Activated naive CD8-positive, alpha-beta T cell treated with anti-CD3 and anti-CD28 coated beads, Interleukin-2, amount 50 U/mL, for 24 hours (primary cell): ENCODE measurements at regions not wholly inside any gene's neighbourhood (a gene's known extent, or its start where the extent isn't known, plus 50 kb on each side); places are given as distances from the start of the nearest gene placed in this dataset.
"Not testable (repeated sequence)": the region's sequence is repeated elsewhere in the genome, so short reads cannot be mapped to it uniquely, and the experiment has no call there.

Experiments
- ATAC-seq: fragments of 150-1000 bp; cut with Tn5 transposase; one replicate; pipeline ENCODE4 v1.10.0; 2021
- DNase-seq: peaks from one replicate; pipeline ENCODE4 v3.0.0; 2021
- H3K27ac Mint-ChIP-seq: one replicate; pipeline ENCODE4 v1.8.0; 2021; ENCODE audit warnings: mild to moderate bottlenecking, mixed read lengths
- H3K27me3 Mint-ChIP-seq: one replicate; pipeline ENCODE4 v1.8.0; 2021; ENCODE audit warnings: mixed read lengths
- H3K36me3 Mint-ChIP-seq: one replicate; pipeline ENCODE4 v1.8.0; 2021; ENCODE audit warnings: low read depth, mixed read lengths
- H3K4me1 Mint-ChIP-seq: one replicate; pipeline ENCODE4 v1.8.0; 2021; ENCODE audit warnings: mixed read lengths
- H3K4me3 Mint-ChIP-seq: one replicate; pipeline ENCODE4 v1.8.0; 2021; ENCODE audit warnings: mild to moderate bottlenecking, moderate library complexity, mixed read lengths
- H3K9me3 Mint-ChIP-seq: one replicate; pipeline ENCODE4 v1.8.0; 2021; ENCODE audit warnings: mixed read lengths

DNA sequence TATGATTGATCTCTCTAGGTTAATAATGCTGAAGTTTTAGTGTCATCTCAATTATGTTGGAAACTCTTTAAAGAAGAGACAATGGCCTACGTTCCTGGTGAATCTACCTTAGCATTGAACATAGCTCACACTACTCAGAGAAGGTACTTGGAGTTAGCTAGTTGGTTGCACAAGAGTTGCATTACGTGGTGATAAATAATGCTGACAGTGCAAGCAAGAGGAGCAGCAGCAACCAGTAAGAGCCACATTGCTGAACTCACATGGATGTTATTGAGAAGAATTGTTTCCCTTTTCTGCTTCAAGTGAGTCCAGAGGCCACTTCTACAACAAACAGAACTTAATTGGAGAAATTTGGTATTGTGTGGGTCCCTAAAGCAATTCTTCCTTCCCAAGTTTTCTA is 737.1 kb downstream of the TDRD15 start:
- Mint-ChIP-seq H3K36me3 (no peaks in the 10 kb centered on the region), H3K27me3 (no peaks in the 10 kb centered on the region), H3K4me3 (no peak overlapping the region), H3K4me1 (no peaks in the 10 kb centered on the region), H3K27ac (no peak overlapping the region), H3K9me3 (peaks cover 3% of the 10 kb centered on the region)
- DNase-seq = no peak
- ATAC-seq = no peak

- Mint-ChIP-seq H3K9me3 (peaks cover 4% of the 10 kb centered on the region), H3K36me3 (no peaks in the 10 kb centered on the region), H3K4me3 (no peak overlapping the region), H3K27me3 (no peaks in the 10 kb centered on the region), H3K4me1 (no peaks in the 10 kb centered on the region), H3K27ac (no peak overlapping the region)
- DNase-seq (no peak), ATAC-seq (no peak)
Measured at GRCh38 chr2:21866316-21866715, 742.5 kb downstream of the TDRD15 start.

GRCh38 chr2:21887881-21888280 is 764.1 kb downstream of the TDRD15 start:
- H3K36me3 Mint-ChIP-seq = no peaks in the 10 kb centered on the region
- H3K9me3 Mint-ChIP-seq = peaks cover 31% of the 10 kb centered on the region
- no peak overlapping the region for H3K27ac Mint-ChIP-seq
- no peaks in the 10 kb centered on the region for H3K4me1 Mint-ChIP-seq
- no peak for DNase-seq
- no peak for ATAC-seq
- no peak overlapping the region for H3K4me3 Mint-ChIP-seq
- no peaks in the 10 kb centered on the region for H3K27me3 Mint-ChIP-seq

DNA sequence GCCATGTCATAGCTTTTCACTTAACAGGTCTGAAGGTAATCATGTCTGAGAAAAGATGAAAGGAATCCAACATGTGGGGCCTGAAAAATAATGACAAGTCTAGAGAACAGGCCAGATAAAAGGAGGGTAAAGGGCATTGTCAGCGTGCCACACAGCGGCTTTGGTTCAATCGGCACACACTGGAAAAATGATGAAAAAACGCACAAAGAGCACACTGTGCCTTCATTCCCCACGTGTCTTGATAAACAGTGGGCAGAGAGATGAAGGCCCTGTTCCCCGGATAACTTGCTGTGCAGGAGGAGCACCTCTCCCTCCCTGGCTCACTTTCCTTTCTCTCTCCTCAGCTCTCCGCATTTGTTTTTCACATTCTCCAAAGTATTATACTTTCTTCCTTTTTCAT is 766.3 kb downstream of the TDRD15 start:
- Mint-ChIP-seq H3K27me3 (no peaks in the 10 kb centered on the region), H3K4me1 (no peaks in the 10 kb centered on the region), H3K9me3 (peaks cover 24% of the 10 kb centered on the region), H3K36me3 (no peaks in the 10 kb centered on the region), H3K4me3 (no peak overlapping the region), H3K27ac (no peak overlapping the region)
- DNase-seq = no peak
- ATAC-seq = no peak

DNA sequence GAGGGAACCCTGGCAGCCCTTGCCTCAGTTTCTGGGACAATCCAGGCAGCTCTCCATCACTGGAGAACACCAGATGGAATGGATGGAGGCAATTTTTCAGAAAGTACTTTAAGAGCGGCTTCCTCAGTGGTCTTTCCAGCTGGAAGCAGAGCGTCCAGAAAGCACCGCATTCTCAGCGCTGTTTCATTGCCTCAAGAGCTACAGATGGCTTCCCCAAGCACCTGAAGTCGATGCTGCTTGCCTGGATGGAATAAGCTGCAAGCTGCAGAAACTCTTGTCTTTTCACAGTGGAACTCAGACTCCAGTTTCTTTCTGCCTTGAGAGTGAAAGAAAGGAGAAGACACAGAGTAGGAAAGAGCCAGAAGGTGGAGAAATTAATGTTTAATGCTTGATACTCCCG is 766.9 kb downstream of the TDRD15 start:
- DNase-seq (no peak), ATAC-seq (no peak)
- Mint-ChIP-seq H3K27ac (no peak overlapping the region), H3K27me3 (no peaks in the 10 kb centered on the region), H3K36me3 (no peaks in the 10 kb centered on the region), H3K4me1 (no peaks in the 10 kb centered on the region), H3K9me3 (peaks cover 23% of the 10 kb centered on the region), H3K4me3 (no peak overlapping the region)

DNA sequence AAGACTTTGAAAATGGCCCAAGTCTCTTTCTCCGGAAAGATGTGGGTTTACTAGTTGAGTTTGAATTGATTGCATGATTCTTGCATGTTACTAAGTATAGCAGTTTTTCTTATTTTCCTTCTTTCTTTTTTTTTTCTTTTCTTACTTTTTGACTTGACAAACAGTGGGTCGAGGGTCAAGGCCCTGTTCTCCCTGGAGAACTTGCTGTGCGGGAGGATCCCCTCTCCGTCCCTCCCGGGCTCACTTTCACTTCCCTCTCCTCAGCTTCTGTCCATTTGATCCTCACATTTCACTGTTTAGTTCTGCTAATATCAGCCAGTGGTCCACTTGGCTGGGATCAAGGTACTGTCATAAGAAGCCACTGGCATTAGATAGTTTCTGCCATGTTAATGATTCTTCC is 767.4 kb downstream of the TDRD15 start:
- no peak overlapping the region for H3K27ac Mint-ChIP-seq
- peaks cover 23% of the 10 kb centered on the region for H3K9me3 Mint-ChIP-seq
- no peaks in the 10 kb centered on the region for H3K36me3 Mint-ChIP-seq
- no peaks in the 10 kb centered on the region for H3K27me3 Mint-ChIP-seq
- no peak for DNase-seq
- H3K4me1 Mint-ChIP-seq = no peaks in the 10 kb centered on the region
- ATAC-seq = no peak
- H3K4me3 Mint-ChIP-seq = no peak overlapping the region

- Mint-ChIP-seq H3K4me1 (no peaks in the 10 kb centered on the region), H3K9me3 (peaks cover 13% of the 10 kb centered on the region), H3K27ac (no peak overlapping the region), H3K27me3 (no peaks in the 10 kb centered on the region), H3K4me3 (no peak overlapping the region), H3K36me3 (no peaks in the 10 kb centered on the region)
- DNase-seq = no peak
- no peak for ATAC-seq
Measured at GRCh38 chr2:21892140-21892539, 768.4 kb downstream of the TDRD15 start.

DNA sequence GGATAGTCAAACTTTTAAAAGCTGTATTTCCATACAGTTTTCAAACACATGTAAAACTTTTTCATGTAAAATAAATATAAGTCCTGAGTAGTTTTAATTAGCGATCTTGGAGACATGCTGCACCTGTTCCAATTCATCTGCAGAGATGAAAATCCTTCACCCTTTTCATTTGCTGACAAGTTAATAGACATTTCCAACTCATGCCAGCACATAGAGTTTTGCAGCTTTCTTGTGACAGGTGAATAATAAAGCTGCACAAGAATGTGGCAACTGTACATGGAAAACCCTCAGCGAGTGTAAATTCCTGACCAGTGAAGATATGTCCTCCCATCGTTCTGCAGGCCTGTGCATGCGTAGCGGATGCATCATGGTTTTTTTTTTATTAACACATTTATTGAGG is 771.4 kb downstream of the TDRD15 start:
- DNase-seq (no peak), ATAC-seq (no peak)
- Mint-ChIP-seq H3K27ac (no peak overlapping the region), H3K36me3 (no peaks in the 10 kb centered on the region), H3K9me3 (peaks cover 4% of the 10 kb centered on the region), H3K4me1 (no peaks in the 10 kb centered on the region), H3K4me3 (no peak overlapping the region), H3K27me3 (no peaks in the 10 kb centered on the region)

GRCh38 chr2:21908712-21909380 is 785.1 kb downstream of the TDRD15 start:
- not testable (repeated sequence) for ATAC-seq, H3K4me1 Mint-ChIP-seq, H3K27me3 Mint-ChIP-seq, H3K36me3 Mint-ChIP-seq, H3K9me3 Mint-ChIP-seq, DNase-seq, H3K4me3 Mint-ChIP-seq, H3K27ac Mint-ChIP-seq

- ATAC-seq = no peak
- Mint-ChIP-seq H3K4me3 (no peak overlapping the region), H3K27ac (no peak overlapping the region), H3K36me3 (no peaks in the 10 kb centered on the region), H3K27me3 (no peaks in the 10 kb centered on the region), H3K4me1 (no peaks in the 10 kb centered on the region), H3K9me3 (peaks cover 10% of the 10 kb centered on the region)
- no peak for DNase-seq
Measured at GRCh38 chr2:21910832-21911507, 787.2 kb downstream of the TDRD15 start.

DNA sequence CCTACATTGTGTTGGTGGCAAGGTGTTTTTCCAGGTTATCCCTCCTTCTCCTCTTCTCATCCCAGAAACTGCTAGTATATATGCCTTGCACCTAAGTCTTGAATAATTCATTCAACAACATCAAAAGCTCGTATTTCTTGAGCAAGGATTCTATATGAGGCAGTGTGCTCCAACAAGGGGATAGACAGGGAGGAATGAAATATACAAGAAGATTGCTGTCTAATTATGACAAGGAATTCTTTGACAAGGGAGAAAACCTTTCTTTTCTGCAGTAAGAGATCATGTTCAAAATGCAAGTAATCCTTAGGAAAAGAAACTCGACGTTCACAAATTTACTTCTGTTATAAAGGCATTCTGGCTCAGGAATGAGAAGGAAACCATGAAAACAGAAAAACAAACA is 788.6 kb downstream of the TDRD15 start:
- H3K27me3 Mint-ChIP-seq = no peaks in the 10 kb centered on the region
- no peak overlapping the region for H3K4me3 Mint-ChIP-seq
- no peak for DNase-seq
- no peak for ATAC-seq
- H3K27ac Mint-ChIP-seq = no peak overlapping the region
- peaks cover 10% of the 10 kb centered on the region for H3K9me3 Mint-ChIP-seq
- H3K36me3 Mint-ChIP-seq = no peaks in the 10 kb centered on the region
- H3K4me1 Mint-ChIP-seq = no peaks in the 10 kb centered on the region

DNA sequence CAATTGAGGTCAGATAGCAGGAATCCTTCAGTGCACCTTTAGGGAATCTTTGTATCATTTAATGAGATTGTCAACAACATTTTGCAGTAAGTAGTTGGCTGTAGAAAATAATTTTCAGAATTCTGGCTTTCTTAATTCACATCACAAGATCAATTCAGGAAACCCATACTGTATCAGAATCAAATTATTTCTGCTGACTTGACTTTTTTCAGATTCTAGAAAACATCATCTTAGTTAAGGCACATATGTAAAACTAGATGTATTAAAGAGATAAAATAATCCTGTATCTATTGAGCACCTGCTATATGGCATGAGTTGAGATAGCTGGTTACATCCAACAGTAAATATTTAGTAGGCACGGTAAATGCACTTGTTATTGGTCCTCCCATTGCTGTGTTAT is 791.4 kb downstream of the TDRD15 start:
- peaks cover 10% of the 10 kb centered on the region for H3K9me3 Mint-ChIP-seq
- no peaks in the 10 kb centered on the region for H3K36me3 Mint-ChIP-seq
- DNase-seq = no peak
- no peaks in the 10 kb centered on the region for H3K27me3 Mint-ChIP-seq
- H3K4me1 Mint-ChIP-seq = no peaks in the 10 kb centered on the region
- no peak overlapping the region for H3K4me3 Mint-ChIP-seq
- H3K27ac Mint-ChIP-seq = no peak overlapping the region
- ATAC-seq = no peak

- no peak for DNase-seq
- Mint-ChIP-seq H3K27ac (no peak overlapping the region), H3K4me3 (no peak overlapping the region), H3K4me1 (no peaks in the 10 kb centered on the region), H3K36me3 (no peaks in the 10 kb centered on the region), H3K27me3 (no peaks in the 10 kb centered on the region), H3K9me3 (peaks cover 5% of the 10 kb centered on the region)
- ATAC-seq = no peak
Measured at GRCh38 chr2:21916934-21917522, 793.3 kb downstream of the TDRD15 start.

DNA sequence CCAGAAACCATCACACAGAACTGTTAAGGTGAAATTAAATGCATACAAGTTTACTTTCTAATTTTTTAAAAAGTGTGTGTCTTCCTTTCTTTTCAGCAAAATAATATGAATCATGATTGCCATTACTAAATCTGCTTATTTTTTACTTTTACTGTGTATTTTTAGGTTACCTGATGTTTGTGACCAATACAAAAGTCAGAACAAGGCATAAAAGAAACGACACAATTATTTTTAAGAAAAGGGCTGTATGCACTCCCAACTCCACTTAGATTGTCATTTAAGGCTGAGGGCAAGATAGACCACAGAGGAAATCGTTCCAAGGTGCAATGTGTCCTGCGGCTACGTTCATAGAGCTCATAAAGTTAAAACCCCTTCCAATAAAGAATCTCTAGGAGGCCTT is 797.0 kb downstream of the TDRD15 start:
- H3K9me3 Mint-ChIP-seq = peaks cover 17% of the 10 kb centered on the region
- H3K27me3 Mint-ChIP-seq = no peaks in the 10 kb centered on the region
- H3K4me1 Mint-ChIP-seq = no peaks in the 10 kb centered on the region
- no peak for ATAC-seq
- no peak overlapping the region for H3K27ac Mint-ChIP-seq
- no peak for DNase-seq
- H3K36me3 Mint-ChIP-seq = no peaks in the 10 kb centered on the region
- H3K4me3 Mint-ChIP-seq = no peak overlapping the region

- Mint-ChIP-seq H3K4me3 (no peak overlapping the region), H3K27me3 (no peaks in the 10 kb centered on the region), H3K27ac (no peak overlapping the region)
Measured at GRCh38 chr2:21924640-21925285, 801.0 kb downstream of the TDRD15 start.

More at GRCh38 chr2:21924640-21925285, 801.0 kb downstream of the TDRD15 start:
- H3K4me1 Mint-ChIP-seq = no peaks in the 10 kb centered on the region
- peaks cover 20% of the 10 kb centered on the region for H3K9me3 Mint-ChIP-seq
- DNase-seq (no peak), ATAC-seq (no peak)
- H3K36me3 Mint-ChIP-seq = no peaks in the 10 kb centered on the region
